GM21528 (cell line): ENCODE measurements at regions not wholly inside any gene's neighbourhood (a gene's known extent, or its start where the extent isn't known, plus 50 kb on each side); places are given as distances from the start of the nearest gene placed in this dataset.
"Not testable (repeated sequence)": the region's sequence is repeated elsewhere in the genome, so short reads cannot be mapped to it uniquely, and the experiment has no call there.

Experiments
- ATAC-seq: cut with Tn5 transposase; IDR thresholded peaks from one replicate; pipeline ENCODE4 v1.9.1; 2021; ENCODE audit warnings: mild to moderate bottlenecking, moderate library complexity; ENCODE audit not compliant: unreplicated experiment, low FRiP score

DNA sequence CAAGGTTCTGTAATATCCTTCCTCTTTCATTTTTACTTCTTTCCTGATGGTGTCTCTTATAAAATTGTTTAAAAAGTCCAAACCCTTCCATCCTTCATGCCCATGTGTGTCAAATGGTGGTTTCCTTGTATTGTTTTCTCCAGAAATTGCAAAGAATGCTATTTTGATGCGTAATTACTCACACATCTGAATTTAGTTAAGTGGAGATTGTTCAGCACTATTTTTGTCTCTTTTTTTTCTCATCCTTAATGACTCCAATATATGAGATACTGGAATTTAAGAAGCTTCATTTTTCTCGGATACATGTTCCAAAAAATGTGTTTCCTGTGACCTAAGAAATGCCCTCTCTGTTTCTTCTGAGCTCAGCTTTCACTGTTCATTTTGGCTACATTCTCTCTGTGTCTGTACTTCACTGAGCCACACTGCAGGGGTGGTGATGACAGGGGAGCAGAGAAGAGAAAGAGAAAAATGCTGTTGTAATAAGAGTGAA, 799.8 kb downstream of the DIPK2A start:
- no peak for ATAC-seq

DNA sequence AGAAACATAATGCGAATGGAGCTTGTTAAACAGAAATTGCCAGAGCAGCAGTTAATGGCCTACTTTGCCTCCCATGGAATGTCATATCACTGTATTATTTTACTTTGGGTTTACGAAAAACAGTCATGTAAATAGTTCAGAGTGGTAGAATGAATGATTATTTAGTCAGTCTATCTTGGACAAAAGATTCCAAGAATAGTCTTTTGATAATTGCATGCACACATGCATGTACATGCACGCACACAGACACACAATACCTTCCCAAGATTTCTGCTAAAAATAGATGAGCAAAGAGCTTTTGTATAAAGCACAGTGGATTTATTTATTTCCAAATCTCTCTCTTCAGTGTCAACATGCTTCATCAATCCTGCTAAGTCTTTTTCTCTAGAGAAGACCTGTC, 800.7 kb downstream of the DIPK2A start:
- no peak for ATAC-seq

GRCh38 chr3:144773350-144773749, 801.7 kb downstream of the DIPK2A start:
- ATAC-seq, result no peak

- no peak for ATAC-seq
Observed at GRCh38 chr3:144774897-144775296, 803.3 kb downstream of the DIPK2A start.

DNA sequence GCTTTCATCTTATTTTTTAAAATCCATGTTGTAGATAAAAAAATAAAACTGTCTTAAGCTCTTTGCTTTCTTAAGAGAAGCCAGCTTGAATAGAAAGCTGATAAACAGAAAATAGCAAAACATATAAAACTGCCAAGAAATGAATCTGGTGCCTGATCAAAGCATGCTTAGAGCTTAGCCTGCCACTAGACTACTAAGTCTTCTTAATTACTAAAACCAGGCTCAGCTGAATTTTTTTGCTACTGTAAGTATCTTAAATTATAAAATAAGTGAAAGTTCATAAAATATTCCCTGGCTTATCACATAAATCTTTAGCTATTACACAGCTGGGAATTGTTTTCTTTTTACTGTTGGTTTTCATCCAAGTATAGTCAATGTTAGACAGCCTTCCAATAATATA, 803.9 kb downstream of the DIPK2A start:
- ATAC-seq, result no peak

DNA sequence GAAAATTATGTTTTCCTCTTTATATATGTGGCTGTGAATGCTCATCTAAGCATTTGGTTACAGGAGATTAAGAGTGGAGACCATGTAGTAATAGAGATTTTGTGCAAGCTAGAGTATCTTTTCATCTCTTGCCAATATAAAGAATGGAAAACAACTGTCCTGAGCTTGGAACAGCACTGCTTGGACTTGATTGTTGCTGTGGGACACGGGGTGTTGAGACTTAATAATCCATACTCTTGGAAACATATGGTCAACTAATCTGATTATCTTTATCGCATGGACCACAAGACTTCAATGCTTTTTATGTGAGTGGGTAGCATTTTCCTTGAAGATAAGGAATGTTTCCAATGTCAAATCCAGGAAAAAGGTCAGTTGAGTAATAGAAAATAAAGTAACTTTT, 806.3 kb downstream of the DIPK2A start:
- no peak for ATAC-seq

DNA sequence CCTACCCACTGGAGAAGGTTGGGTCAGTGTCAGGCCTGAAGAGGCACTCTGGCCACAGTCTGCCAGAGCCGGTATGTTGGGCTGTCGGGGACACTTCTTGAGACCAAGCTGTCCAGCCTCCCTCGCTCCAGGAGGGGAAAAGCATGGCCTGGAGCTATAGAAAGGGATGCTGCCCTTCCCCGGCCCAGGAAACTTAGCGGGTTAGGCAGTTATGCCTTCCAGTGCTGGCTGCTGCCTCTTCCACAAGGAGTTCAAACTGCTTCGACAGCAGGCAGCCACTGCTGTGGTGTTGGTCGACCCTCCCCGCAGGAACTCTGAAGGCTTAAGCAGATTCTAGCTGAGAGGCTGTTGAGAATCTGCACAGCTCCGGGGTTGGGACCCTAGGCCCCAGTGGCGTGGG, 819.4 kb downstream of the DIPK2A start:
- no peak for ATAC-seq

DNA sequence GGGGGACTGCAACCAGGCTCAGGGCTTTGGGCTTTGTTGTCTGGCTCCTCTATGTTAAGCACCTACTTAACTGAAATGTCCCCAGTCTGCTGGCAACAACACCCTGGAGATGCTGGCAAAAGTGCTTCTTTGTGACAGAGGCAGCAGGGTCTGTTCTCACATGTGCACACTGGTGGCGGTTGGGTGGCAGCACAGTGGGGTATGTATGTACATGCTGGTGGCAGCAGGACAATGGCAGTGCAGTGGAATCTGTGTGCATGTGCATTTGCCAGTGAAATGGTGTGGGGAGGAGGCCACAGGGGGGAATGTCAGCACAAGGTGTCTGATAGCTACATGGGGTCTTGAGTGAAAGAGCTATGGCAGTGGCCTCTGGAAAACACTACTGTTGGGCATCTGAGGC, 830.3 kb downstream of the DIPK2A start:
- ATAC-seq, result no peak

GRCh38 chr3:144809380-144809779, 837.8 kb downstream of the DIPK2A start:
- no peak for ATAC-seq

DNA sequence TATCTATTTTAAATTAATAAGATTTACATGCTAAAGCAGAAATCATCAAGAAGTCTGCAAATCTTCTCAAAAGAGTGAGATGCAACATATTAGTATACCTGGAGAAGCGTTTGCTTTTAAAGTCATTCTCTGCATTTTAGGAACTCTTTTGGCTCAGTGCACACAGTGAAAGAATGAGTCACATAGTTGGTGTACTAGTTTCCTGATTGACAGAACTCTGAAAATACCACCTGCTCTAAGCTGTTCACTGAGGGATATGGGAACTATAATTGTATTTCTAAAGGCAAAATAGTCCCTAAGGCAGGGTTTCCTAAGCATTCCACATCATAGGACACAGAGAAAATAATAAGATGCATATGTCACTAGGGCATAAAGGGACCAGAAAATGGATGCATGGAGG, 838.5 kb downstream of the DIPK2A start:
- ATAC-seq, result peak; percentile 76

DNA sequence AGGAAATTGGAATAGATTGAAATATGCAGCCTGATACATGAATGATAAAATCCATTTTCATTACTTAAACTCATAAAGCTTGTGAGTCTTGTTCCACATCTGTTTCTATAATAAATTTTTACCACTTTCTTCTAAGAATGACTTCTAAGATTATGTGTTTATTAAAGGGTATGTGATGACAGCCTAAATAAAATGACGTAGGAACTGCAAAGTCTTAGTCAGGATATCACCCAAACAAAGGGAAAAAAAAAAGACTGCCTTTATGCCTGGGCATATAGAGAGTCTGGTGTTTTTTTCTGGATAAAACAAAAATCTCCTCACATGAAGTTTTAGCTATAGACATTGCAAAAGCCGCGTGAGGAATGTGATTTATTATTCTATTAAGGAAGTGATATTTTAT, 844.0 kb downstream of the DIPK2A start:
- no peak for ATAC-seq

GRCh38 chr3:144816323-144816722, 844.7 kb downstream of the DIPK2A start:
- ATAC-seq, result no peak

GRCh38 chr3:144818973-144819372, 847.4 kb downstream of the DIPK2A start:
- no peak for ATAC-seq

DNA sequence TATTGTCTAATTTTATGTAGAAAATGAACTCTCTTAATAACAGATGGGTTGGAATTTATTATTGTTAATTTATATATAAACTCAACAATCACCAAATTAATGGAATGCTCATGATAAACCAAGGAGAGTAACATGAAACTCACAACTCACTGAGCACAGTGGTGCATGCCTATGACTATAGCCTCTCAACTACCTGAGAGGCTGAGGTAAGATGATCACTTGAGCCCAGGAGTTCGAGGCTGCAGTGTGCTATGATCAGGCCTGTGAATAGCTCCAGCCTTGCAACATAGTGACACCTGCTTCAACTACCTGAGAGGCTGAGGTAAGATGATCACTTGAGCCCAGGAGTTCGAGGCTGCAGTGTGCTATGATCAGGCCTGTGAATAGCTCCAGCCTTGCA, 848.6 kb downstream of the DIPK2A start:
- not testable (repeated sequence) for ATAC-seq

DNA sequence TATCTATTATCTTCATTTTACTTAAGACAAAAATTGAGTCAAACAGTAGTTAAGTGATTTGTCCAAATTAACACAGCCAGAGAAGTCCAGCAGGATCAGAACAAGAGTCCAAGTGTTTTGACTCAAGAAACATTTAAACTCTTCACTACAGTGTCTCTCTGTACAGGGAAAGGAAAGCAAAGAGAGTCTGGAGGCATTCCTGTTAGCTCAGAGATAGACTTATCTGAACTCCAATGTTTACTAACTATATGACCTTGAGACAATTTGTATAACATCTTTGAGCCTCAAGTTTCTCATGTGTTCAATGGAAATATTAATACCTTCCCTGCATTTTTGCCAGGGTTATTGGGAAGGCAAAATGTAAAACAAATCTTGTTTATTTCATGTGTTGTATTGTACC, 849.1 kb downstream of the DIPK2A start:
- ATAC-seq, result no peak

DNA sequence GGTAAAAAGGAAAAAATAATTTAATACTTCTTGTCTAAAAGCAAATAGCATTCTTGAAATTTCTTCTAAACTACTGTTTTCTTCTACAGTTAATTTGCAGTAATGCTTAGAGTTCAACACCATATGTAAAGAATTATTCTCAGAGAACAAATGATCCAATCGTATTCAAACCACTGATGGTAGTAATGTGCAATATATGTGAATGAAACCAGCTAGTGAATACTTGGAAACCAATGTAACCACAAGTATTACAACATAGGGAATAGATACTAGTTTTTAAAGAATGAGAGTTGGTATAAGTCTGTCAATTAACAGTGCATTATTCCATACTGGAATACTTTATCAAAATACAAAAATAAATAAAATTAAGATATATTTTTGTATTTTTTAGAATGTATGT, 850.0 kb downstream of the DIPK2A start:
- no peak for ATAC-seq

DNA sequence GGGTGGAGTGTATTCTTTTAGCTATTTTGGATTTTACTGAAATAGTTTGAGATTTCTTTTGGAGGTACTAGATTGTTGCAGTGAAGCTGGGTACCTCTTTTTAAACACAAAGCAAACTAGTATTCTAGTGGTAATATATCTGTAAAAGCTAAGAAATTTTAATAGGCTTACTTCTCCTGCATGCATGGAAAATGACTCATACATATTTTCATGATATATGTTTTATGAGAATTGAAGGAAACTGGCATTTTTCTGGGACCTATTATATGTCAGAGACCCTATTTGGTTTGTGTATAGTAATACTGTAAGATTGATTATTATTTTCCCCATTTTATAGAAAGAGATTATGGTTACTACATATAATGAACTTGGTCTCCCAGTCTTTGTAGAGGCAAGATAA, 851.0 kb downstream of the DIPK2A start:
- ATAC-seq, result no peak

GRCh38 chr3:144831955-144832716, 860.5 kb downstream of the DIPK2A start:
- ATAC-seq, result no peak

GRCh38 chr3:144839991-144840390, 868.4 kb downstream of the DIPK2A start:
- no peak for ATAC-seq

DNA sequence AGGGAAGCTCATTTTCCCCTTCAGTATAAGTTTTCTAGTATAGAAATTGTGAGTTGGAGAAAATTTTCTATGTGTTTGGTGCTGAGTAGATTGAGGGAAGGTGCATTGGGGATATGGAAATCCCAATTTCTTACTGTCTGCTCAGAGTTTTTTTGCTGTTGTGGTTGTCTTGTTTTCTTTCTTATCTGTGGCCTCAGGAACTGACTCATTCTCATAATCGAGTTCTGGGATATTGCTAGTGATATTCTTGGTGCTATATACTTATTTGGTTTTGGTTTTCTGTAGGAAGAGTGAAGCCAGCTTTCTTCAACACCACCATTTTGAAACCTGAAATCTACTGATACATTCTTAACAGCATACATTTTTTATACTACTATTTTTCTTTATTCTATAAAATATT, 869.2 kb downstream of the DIPK2A start:
- no peak for ATAC-seq

- ATAC-seq, result no peak
Observed at GRCh38 chr3:144843099-144843498, 871.5 kb downstream of the DIPK2A start.

GRCh38 chr3:144852999-144853398, 881.4 kb downstream of the DIPK2A start:
- no peak for ATAC-seq

- not testable (repeated sequence) for ATAC-seq
Observed at GRCh38 chr3:144854020-144854419, 882.4 kb downstream of the DIPK2A start.
